Neural progenitor cell (in vitro differentiated cells): ENCODE measurements at regions not wholly inside any gene's neighbourhood (a gene's known extent, or its start where the extent isn't known, plus 50 kb on each side); places are given as distances from the start of the nearest gene placed in this dataset.

Experiments
- DNase-seq: peaks from one replicate; pipeline ENCODE4 v3.0.0-alpha.2; 2016; ENCODE audit warnings: low spot score
- H2AFZ ChIP-seq: fragments of 200-600 bp; sonication (generic); replicated peaks from 2 replicates; pipeline ENCODE4 v1.6.1; 2016; ENCODE audit warnings: antibody characterized with exemption
- H3F3A ChIP-seq: fragments of 200-600 bp; sonication (generic); 2 replicates; pipeline ENCODE4 v1.6.1; 2016; ENCODE audit warnings: antibody characterized with exemption, low read depth
- H3K27ac ChIP-seq: fragments of 200-600 bp; sonication (generic); 2 replicates; pipeline ENCODE4 v1.5.1; 2016; ENCODE audit warnings: mild to moderate bottlenecking
- H3K27me3 ChIP-seq: fragments of 200-600 bp; sonication (generic); 2 replicates; pipeline ENCODE4 v1.6.1; 2016; ENCODE audit warnings: mild to moderate bottlenecking, moderate library complexity
- H3K36me3 ChIP-seq: fragments of 200-600 bp; sonication (generic); 2 replicates; pipeline ENCODE4 v1.5.1; 2016
- H3K4me1 ChIP-seq: fragments of 200-600 bp; sonication (generic); 2 replicates; pipeline ENCODE4 v1.6.1; 2016; ENCODE audit warnings: mixed run types
- H3K4me2 ChIP-seq: fragments of 200-600 bp; sonication (generic); 2 replicates; pipeline ENCODE4 v1.6.1; 2016
- H3K4me3 ChIP-seq: fragments of 200-600 bp; sonication (generic); 2 replicates; pipeline ENCODE4 v1.5.1; 2016
- H3K79me2 ChIP-seq: fragments of 200-600 bp; sonication (generic); 2 replicates; pipeline ENCODE4 v1.6.1; 2016; ENCODE audit warnings: low read depth
- H3K9ac ChIP-seq: fragments of 200-600 bp; sonication (generic); 2 replicates; pipeline ENCODE4 v1.6.1; 2016
- H3K9me3 ChIP-seq: fragments of 200-600 bp; sonication (generic); 2 replicates; pipeline ENCODE4 v1.5.1; 2016; ENCODE audit warnings: low read depth
- H4K20me1 ChIP-seq: fragments of 200-600 bp; sonication (generic); 2 replicates; pipeline ENCODE4 v1.6.1; 2016; ENCODE audit warnings: low read depth
- H3K27ac Mint-ChIP-seq: 3 replicates; pipeline ENCODE4 v1.8.0; 2021; ENCODE audit warnings: mixed read lengths
- H3K27me3 Mint-ChIP-seq: 2 replicates; pipeline ENCODE4 v1.8.0; 2022; ENCODE audit warnings: low read depth, mild to moderate bottlenecking, inconsistent platforms, moderate library complexity, mixed read lengths; ENCODE audit not compliant: insufficient read depth
- H3K36me3 Mint-ChIP-seq: 3 replicates; pipeline ENCODE4 v1.8.0; 2021; ENCODE audit warnings: mixed read lengths
- H3K4me1 Mint-ChIP-seq: 3 replicates; pipeline ENCODE4 v1.8.0; 2021; ENCODE audit warnings: mixed read lengths
- H3K4me3 Mint-ChIP-seq: 3 replicates; pipeline ENCODE4 v1.8.0; 2021; ENCODE audit warnings: mild to moderate bottlenecking, moderate library complexity, mixed read lengths
- H3K9me3 Mint-ChIP-seq: 3 replicates; pipeline ENCODE4 v1.8.0; 2020; ENCODE audit warnings: mixed read lengths
- CTCF ChIP-seq: fragments of 200-600 bp; sonication (generic); IDR thresholded peaks from 2 replicates; pipeline ENCODE4 v1.5.1; 2017; ENCODE audit warnings: antibody characterized with exemption, mild to moderate bottlenecking
- EZH2 ChIP-seq: fragments of 200-600 bp; sonication (generic); IDR thresholded peaks from 2 replicates; pipeline ENCODE4 v1.6.1; 2017; ENCODE audit warnings: antibody characterized with exemption, mild to moderate bottlenecking, moderate library complexity
- EZH2phosphoT487 ChIP-seq: fragments of 200-600 bp; sonication (generic); IDR thresholded peaks from 2 replicates; pipeline ENCODE4 v1.6.1; 2017; ENCODE audit warnings: antibody characterized with exemption

GRCh38 chr1:221991221-221991620 is 249.3 kb upstream of the DUSP10 start:
- H3K4me1 ChIP-seq = no peaks in the 10 kb centered on the region
- H3K79me2 ChIP-seq = no peaks in the 10 kb centered on the region
- no peaks in the 10 kb centered on the region for H3F3A ChIP-seq
- Mint-ChIP-seq H3K27me3 (no peaks in the 10 kb centered on the region), H3K36me3 (no peaks in the 10 kb centered on the region), H3K9me3 (no peaks in the 10 kb centered on the region), H3K4me1 (peaks cover 4% of the 10 kb centered on the region), H3K27ac (no peak overlapping the region), H3K4me3 (no peak overlapping the region)
- no peak overlapping the region for H2AFZ ChIP-seq
- no peaks in the 10 kb centered on the region for H4K20me1 ChIP-seq
- TF ChIP-seq EZH2phosphoT487 = no peak
- TF ChIP-seq EZH2 = no peak
- TF ChIP-seq CTCF = no peak
- DNase-seq = no peak
- H3K4me2 ChIP-seq = no peak overlapping the region
- no peak overlapping the region for H3K9ac ChIP-seq
- H3K9me3 ChIP-seq = no peaks in the 10 kb centered on the region
- no peak overlapping the region for H3K4me3 ChIP-seq
- H3K27ac ChIP-seq = no peak overlapping the region
- no peaks in the 10 kb centered on the region for H3K27me3 ChIP-seq
- H3K36me3 ChIP-seq = no peaks in the 10 kb centered on the region

GRCh38 chr1:221989741-221990140 is 247.9 kb upstream of the DUSP10 start:
- Mint-ChIP-seq H3K27me3 (no peaks in the 10 kb centered on the region), H3K27ac (no peak overlapping the region), H3K36me3 (no peaks in the 10 kb centered on the region), H3K4me3 (no peak overlapping the region), H3K9me3 (no peaks in the 10 kb centered on the region), H3K4me1 (peaks cover 4% of the 10 kb centered on the region)
- H3K4me3 ChIP-seq = no peak overlapping the region
- H2AFZ ChIP-seq = no peak overlapping the region
- H3K9me3 ChIP-seq = no peaks in the 10 kb centered on the region
- TF ChIP-seq EZH2 (no peak), EZH2phosphoT487 (no peak), CTCF (no peak)
- no peaks in the 10 kb centered on the region for H3K4me1 ChIP-seq
- H3K79me2 ChIP-seq = no peaks in the 10 kb centered on the region
- no peak overlapping the region for H3K27ac ChIP-seq
- no peak overlapping the region for H3K9ac ChIP-seq
- H3K4me2 ChIP-seq = no peak overlapping the region
- H3K27me3 ChIP-seq = no peaks in the 10 kb centered on the region
- no peaks in the 10 kb centered on the region for H4K20me1 ChIP-seq
- DNase-seq = no peak
- no peaks in the 10 kb centered on the region for H3K36me3 ChIP-seq
- H3F3A ChIP-seq = no peaks in the 10 kb centered on the region

- H3K4me1 ChIP-seq = no peaks in the 10 kb centered on the region
- no peak overlapping the region for H3K27ac ChIP-seq
- Mint-ChIP-seq H3K36me3 (no peaks in the 10 kb centered on the region), H3K4me1 (peaks cover 4% of the 10 kb centered on the region), H3K27ac (no peak overlapping the region), H3K27me3 (no peaks in the 10 kb centered on the region), H3K9me3 (no peaks in the 10 kb centered on the region), H3K4me3 (no peak overlapping the region)
- DNase-seq = no peak
- H3K27me3 ChIP-seq = no peaks in the 10 kb centered on the region
- no peak overlapping the region for H3K4me3 ChIP-seq
- no peaks in the 10 kb centered on the region for H3K79me2 ChIP-seq
- TF ChIP-seq CTCF = no peak
- TF ChIP-seq EZH2phosphoT487 = no peak
- TF ChIP-seq EZH2 = no peak
- no peaks in the 10 kb centered on the region for H3K9me3 ChIP-seq
- H4K20me1 ChIP-seq = no peaks in the 10 kb centered on the region
- H3K9ac ChIP-seq = no peak overlapping the region
- no peaks in the 10 kb centered on the region for H3F3A ChIP-seq
- no peak overlapping the region for H2AFZ ChIP-seq
- H3K36me3 ChIP-seq = no peaks in the 10 kb centered on the region
- H3K4me2 ChIP-seq = no peak overlapping the region
Measured at GRCh38 chr1:221988829-221989228, 246.9 kb upstream of the DUSP10 start.
